Endometrium (tissue), 2 donors: ENCODE measurements at regions not wholly inside any gene's neighbourhood (a gene's known extent, or its start where the extent isn't known, plus 50 kb on each side); places are given as distances from the start of the nearest gene placed in this dataset.

ENCODE experiments used
- FAIRE-seq: peaks from 2 replicates; lab custom pipeline; 2012; peaks lifted over from hg19 to GRCh38; lab: Jason Lieb, UNC
- donor health status: control.
- donor health status: control.

DNA sequence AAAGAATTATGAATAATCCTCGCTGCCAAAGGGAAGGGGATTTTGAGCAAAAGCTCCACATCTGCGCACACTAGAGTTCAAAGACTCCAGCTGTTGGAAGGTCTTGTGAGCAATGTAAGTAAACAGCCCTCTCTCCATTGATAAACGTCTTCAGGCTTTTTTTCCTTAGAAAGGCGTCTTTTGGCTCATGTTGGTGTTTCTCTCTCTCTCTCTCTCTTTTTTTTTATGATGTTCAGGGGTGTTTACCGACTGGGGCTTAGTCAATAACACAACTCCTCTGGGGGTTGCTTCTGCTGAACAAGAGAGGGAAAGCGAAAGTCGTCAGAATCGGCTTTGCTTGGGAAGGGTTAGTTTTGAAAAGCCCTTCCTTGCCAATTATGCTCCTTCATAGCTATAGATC lies 53.2 kb upstream of the C1QTNF7 start:
- FAIRE-seq = peak; percentile 80

DNA sequence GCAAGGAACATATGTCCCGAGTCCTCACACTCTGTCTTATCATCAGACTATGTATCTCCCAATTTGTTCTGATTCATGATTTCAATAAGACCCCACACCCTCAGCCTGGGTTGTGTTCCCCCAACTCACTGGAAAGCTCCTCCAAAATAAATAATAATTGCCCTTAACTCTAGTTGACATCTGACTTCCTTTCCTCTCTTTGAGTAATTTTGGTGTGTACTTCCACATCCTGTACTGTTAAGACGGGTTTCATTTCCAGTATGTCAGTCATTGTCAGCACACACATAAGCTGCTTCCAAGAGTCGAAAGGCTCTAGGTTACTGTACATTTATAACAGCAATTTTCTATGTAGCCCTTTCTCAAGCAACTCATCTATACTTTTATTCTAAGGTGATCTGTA lies 52.2 kb upstream of the C1QTNF7 start:
- FAIRE-seq = no peak

DNA sequence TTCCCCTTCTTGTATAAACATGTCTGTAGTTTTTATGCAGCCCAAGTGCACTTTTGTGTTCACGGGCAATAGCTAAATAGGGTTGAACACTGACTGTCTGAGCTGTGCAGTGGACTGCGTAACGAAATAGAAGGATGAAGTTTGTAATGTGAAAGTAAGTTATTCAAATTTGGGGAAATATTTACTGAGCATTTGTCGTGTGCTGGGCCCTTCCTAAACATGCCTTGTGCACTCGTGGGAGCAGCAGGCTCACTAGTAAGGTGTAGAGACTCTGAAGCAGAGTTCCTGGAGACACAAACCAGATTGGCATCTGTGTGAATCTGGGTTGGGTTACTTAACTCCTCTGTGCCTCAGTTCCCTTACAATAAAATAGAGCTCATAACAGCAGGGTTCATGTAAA lies 51.7 kb upstream of the C1QTNF7 start:
- no peak for FAIRE-seq

DNA sequence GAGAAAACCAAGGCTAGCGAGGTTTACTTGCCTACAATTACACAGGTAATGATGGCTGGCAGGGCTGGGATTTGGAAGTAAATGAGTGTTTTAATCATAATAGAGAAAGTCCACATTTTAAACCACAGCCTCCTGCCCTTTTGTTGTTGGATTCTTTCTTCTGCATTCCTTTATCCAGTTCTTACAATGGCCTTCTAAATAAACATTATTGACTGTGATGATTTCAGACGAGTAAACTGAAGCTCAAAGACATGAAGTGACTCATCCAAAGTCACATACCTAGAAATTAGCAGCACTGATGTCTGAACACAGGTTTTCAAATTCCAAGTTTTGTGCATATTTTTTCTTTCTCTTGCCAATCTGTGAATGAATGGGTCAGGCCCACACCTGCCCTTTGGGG lies 51.2 kb upstream of the C1QTNF7 start:
- no peak for FAIRE-seq
